Natural killer cell (primary cell): ENCODE measurements at regions not wholly inside any gene's neighbourhood (a gene's known extent, or its start where the extent isn't known, plus 50 kb on each side); places are given as distances from the start of the nearest gene placed in this dataset.

ENCODE experiments used
- ATAC-seq, 3 donors: fragments of 150-1000 bp in 2 of 3; fragments of 200-7000 bp in 1 of 3; cut with Tn5 transposase; 1 replicate in 1 of 3; 2 replicates in 2 of 3; pipeline ENCODE4 v1.10.0; 2021; ENCODE audit warnings: mild to moderate bottlenecking in 2 of 3, moderate library complexity in 2 of 3
- DNase-seq, 2 donors: peaks; one replicate each; pipeline versions ENCODE4 v3.0.0 to v3.0.0-alpha.2; 2013 to 2021; ENCODE audit warnings: mixed read lengths in 1 of 2
- H3K27ac ChIP-seq: one replicate; pipeline ENCODE4 v1.5.1; 2013; ENCODE audit warnings: mild to moderate bottlenecking, low read length
- H3K27me3 ChIP-seq: one replicate; pipeline ENCODE4 v1.6.1; 2013; ENCODE audit warnings: low read length; ENCODE audit not compliant: control insufficient read depth, insufficient read depth
- H3K36me3 ChIP-seq: one replicate; pipeline ENCODE4 v1.6.1; 2013; ENCODE audit warnings: low read length; ENCODE audit not compliant: control insufficient read depth, insufficient read depth
- H3K4me1 ChIP-seq: one replicate; pipeline ENCODE4 v1.6.1; 2013; ENCODE audit warnings: low read length; ENCODE audit not compliant: control insufficient read depth, insufficient read depth
- H3K4me3 ChIP-seq: one replicate; pipeline ENCODE4 v1.5.1; 2013; ENCODE audit warnings: low read length
- H3K9me3 ChIP-seq: one replicate; pipeline ENCODE4 v1.6.1; 2013; ENCODE audit warnings: low read length; ENCODE audit not compliant: control insufficient read depth, insufficient read depth
- H3K27ac Mint-ChIP-seq, 2 donors: one replicate each; pipeline ENCODE4 v1.8.0; 2022; ENCODE audit warnings: mild to moderate bottlenecking in 2 of 2, mixed read lengths in 2 of 2, moderate library complexity in 1 of 2
- H3K27me3 Mint-ChIP-seq, 2 donors: one replicate each; pipeline ENCODE4 v1.8.0; 2022; ENCODE audit warnings: low read depth in 2 of 2, mixed read lengths in 2 of 2
- H3K36me3 Mint-ChIP-seq: one replicate; pipeline ENCODE4 v1.8.0; 2022; ENCODE audit warnings: mixed read lengths
- H3K4me1 Mint-ChIP-seq, 2 donors: one replicate each; pipeline ENCODE4 v1.8.0; 2022; ENCODE audit warnings: mixed read lengths in 2 of 2
- H3K4me3 Mint-ChIP-seq: one replicate; pipeline ENCODE4 v1.8.0; 2022; ENCODE audit warnings: mild to moderate bottlenecking, moderate library complexity, mixed read lengths
- H3K9me3 Mint-ChIP-seq, 2 donors: one replicate each; pipeline ENCODE4 v1.8.0; 2022; ENCODE audit warnings: mixed read lengths in 2 of 2
- CTCF ChIP-seq: fragments of 200-600 bp; IDR thresholded peaks from one replicate; pipeline ENCODE4 v1.8.0; 2022; ENCODE audit warnings: antibody characterized with exemption
- WGBS: methylation state at CpG from one replicate; pipeline ENCODE4 v1.1.7; 2013; ENCODE audit warnings: missing lambda C conversion rate; ENCODE audit not compliant: insufficient coverage; 5-methylcytosine and 5-hydroxymethylcytosine counted together
- intact Hi-C: fragments of 100-400 bp; cut with micrococcal nuclease; formaldehyde crosslinking; loops from one replicate; pipeline ENCODE4 v1.14.2; 2022

GRCh38 chr20:21006611-21007010, 99.5 kb downstream of the LINC00237 start:
- no peaks in the 10 kb centered on the region for H3K9me3 ChIP-seq
- H3K4me1 ChIP-seq = no peaks in the 10 kb centered on the region
- no peak overlapping the region for H3K4me3 ChIP-seq
- H3K4me1 Mint-ChIP-seq = no peaks in the 10 kb centered on the region
- no peak overlapping the region for H3K27ac ChIP-seq
- H3K27me3 Mint-ChIP-seq = peaks cover 7 to 11% of the 10 kb centered on the region in 2 donors
- DNase-seq (no peak), ATAC-seq (no peak)
- H3K36me3 ChIP-seq = no peaks in the 10 kb centered on the region
- H3K27me3 ChIP-seq = no peaks in the 10 kb centered on the region
- H3K9me3 Mint-ChIP-seq = peaks cover 0 to under 1% of the 10 kb centered on the region in 2 donors
- TF ChIP-seq CTCF = no peak
- intact Hi-C loops = no loop called here
- H3K27ac Mint-ChIP-seq = no peak overlapping the region
- H3K4me3 Mint-ChIP-seq = no peak overlapping the region
- no peaks in the 10 kb centered on the region for H3K36me3 Mint-ChIP-seq

- H3K9me3 ChIP-seq = no peaks in the 10 kb centered on the region
- no peak overlapping the region for H3K27ac ChIP-seq
- H3K36me3 Mint-ChIP-seq = no peaks in the 10 kb centered on the region
- H3K4me3 ChIP-seq = no peak overlapping the region
- no peaks in the 10 kb centered on the region for H3K9me3 Mint-ChIP-seq
- H3K4me1 ChIP-seq = no peaks in the 10 kb centered on the region
- DNase-seq = no peak
- 90% methylated on average over 7 of the region's 8 CpGs for WGBS
- no peaks in the 10 kb centered on the region for H3K4me1 Mint-ChIP-seq
- H3K27ac Mint-ChIP-seq = no peak overlapping the region
- H3K4me3 Mint-ChIP-seq = no peak overlapping the region
- H3K27me3 Mint-ChIP-seq = peaks cover 10 to 11% of the 10 kb centered on the region in 2 donors
- H3K36me3 ChIP-seq = no peaks in the 10 kb centered on the region
- no peak for TF ChIP-seq CTCF
- intact Hi-C loops = no loop called here
- ATAC-seq = no peak
- no peaks in the 10 kb centered on the region for H3K27me3 ChIP-seq
Measured at GRCh38 chr20:21004386-21005076, 101.6 kb downstream of the LINC00237 start.

- Histone ChIP-seq H3K27ac (no peak overlapping the region), H3K27me3 (no peaks in the 10 kb centered on the region), H3K4me1 (no peaks in the 10 kb centered on the region), H3K9me3 (no peaks in the 10 kb centered on the region), H3K4me3 (no peak overlapping the region), H3K36me3 (no peaks in the 10 kb centered on the region)
- TF ChIP-seq CTCF = no peak
- H3K36me3 Mint-ChIP-seq = no peaks in the 10 kb centered on the region
- intact Hi-C loops = no loop called here
- ATAC-seq = no peak
- no peaks in the 10 kb centered on the region for H3K9me3 Mint-ChIP-seq
- no peak for DNase-seq
- WGBS = 95% methylated on average over 2 of the region's 2 CpGs
- no peak overlapping the region for H3K27ac Mint-ChIP-seq
- H3K4me1 Mint-ChIP-seq = no peaks in the 10 kb centered on the region
- no peak overlapping the region for H3K4me3 Mint-ChIP-seq
- peaks cover 10 to 11% of the 10 kb centered on the region in 2 donors for H3K27me3 Mint-ChIP-seq
Measured at GRCh38 chr20:21003902-21004301, 102.3 kb downstream of the LINC00237 start.

GRCh38 chr20:21002486-21002885, 103.7 kb downstream of the LINC00237 start:
- 91% methylated on average over 8 of the region's 8 CpGs for WGBS
- Mint-ChIP-seq H3K27me3 (peaks cover 10% of the 10 kb centered on the region in 2 donors), H3K4me1 (no peaks in the 10 kb centered on the region)

More at GRCh38 chr20:21002486-21002885, 103.7 kb downstream of the LINC00237 start:
- H3K4me1 ChIP-seq = no peaks in the 10 kb centered on the region
- intact Hi-C loops = no loop called here
- no peak overlapping the region for H3K27ac Mint-ChIP-seq
- ATAC-seq = no peak
- no peaks in the 10 kb centered on the region for H3K27me3 ChIP-seq
- H3K4me3 ChIP-seq = no peak overlapping the region
- no peaks in the 10 kb centered on the region for H3K9me3 Mint-ChIP-seq
- no peaks in the 10 kb centered on the region for H3K36me3 ChIP-seq
- H3K27ac ChIP-seq = no peak overlapping the region
- no peak for DNase-seq
- no peak for TF ChIP-seq CTCF
- H3K4me3 Mint-ChIP-seq = no peak overlapping the region
- H3K36me3 Mint-ChIP-seq = no peaks in the 10 kb centered on the region
- no peaks in the 10 kb centered on the region for H3K9me3 ChIP-seq
